Tibial nerve (tissue), 4 donors: ENCODE measurements at regions not wholly inside any gene's neighbourhood (a gene's known extent, or its start where the extent isn't known, plus 50 kb on each side); places are given as distances from the start of the nearest gene placed in this dataset.

ENCODE experiments used
- CTCF ChIP-seq, 5 experiments: fragments of 200-600 bp in 3 of 5; fragments of 450-650 bp in 2 of 5; sonication (generic) in 3 of 5; IDR thresholded peaks; one replicate each; pipeline ENCODE4 v1.5.1; 2016 to 2019; ENCODE audit warnings: antibody characterized with exemption in 5 of 5, mild to moderate bottlenecking in 3 of 5, moderate library complexity in 2 of 5
- EP300 ChIP-seq, 2 donors: sonication (generic); formaldehyde crosslinking; IDR thresholded peaks; one replicate each; pipeline ENCODE4 v1.6.1; 2017; ENCODE audit warnings: antibody characterized with exemption in 2 of 2, mild to moderate bottlenecking in 1 of 2
- POLR2A ChIP-seq, 2 donors: fragments of 450-650 bp; IDR thresholded peaks; one replicate each; pipeline ENCODE4 v1.6.1; 2017; ENCODE audit warnings: antibody characterized with exemption in 2 of 2, mild to moderate bottlenecking in 2 of 2, moderate library complexity in 2 of 2

- TF ChIP-seq CTCF (IDR thresholded peaks at IDR 0.05) (no peak), POLR2A (IDR thresholded peaks at IDR 0.05) (no peak), EP300 (IDR thresholded peaks at IDR 0.05) (no peak)
Measured at GRCh38 chr5:58149345-58149744, 310.5 kb downstream of the PLK2 start.
